DND-41 (cell line): ENCODE measurements at regions not wholly inside any gene's neighbourhood (a gene's known extent, or its start where the extent isn't known, plus 50 kb on each side); places are given as distances from the start of the nearest gene placed in this dataset.

Source experiments
- EZH2 ChIP-seq: IDR thresholded peaks from 3 replicates; pipeline ENCODE4 v1.6.1; 2012; ENCODE audit warnings: borderline replicate concordance, low read depth, mild to moderate bottlenecking, moderate library complexity, low read length, inconsistent platforms; ENCODE audit not compliant: severe bottlenecking
- TF ChIP-seq, protein P1 (sequence below): IDR thresholded peaks from 2 replicates; pipeline ENCODE4 v1.5.1; 2012; ENCODE audit warnings: borderline replicate concordance, low read length, moderate library complexity, mild to moderate bottlenecking; ENCODE audit not compliant: poor library complexity, severe bottlenecking; ENCODE audit errors: extremely low read depth

- TF ChIP-seq, protein P1, sequence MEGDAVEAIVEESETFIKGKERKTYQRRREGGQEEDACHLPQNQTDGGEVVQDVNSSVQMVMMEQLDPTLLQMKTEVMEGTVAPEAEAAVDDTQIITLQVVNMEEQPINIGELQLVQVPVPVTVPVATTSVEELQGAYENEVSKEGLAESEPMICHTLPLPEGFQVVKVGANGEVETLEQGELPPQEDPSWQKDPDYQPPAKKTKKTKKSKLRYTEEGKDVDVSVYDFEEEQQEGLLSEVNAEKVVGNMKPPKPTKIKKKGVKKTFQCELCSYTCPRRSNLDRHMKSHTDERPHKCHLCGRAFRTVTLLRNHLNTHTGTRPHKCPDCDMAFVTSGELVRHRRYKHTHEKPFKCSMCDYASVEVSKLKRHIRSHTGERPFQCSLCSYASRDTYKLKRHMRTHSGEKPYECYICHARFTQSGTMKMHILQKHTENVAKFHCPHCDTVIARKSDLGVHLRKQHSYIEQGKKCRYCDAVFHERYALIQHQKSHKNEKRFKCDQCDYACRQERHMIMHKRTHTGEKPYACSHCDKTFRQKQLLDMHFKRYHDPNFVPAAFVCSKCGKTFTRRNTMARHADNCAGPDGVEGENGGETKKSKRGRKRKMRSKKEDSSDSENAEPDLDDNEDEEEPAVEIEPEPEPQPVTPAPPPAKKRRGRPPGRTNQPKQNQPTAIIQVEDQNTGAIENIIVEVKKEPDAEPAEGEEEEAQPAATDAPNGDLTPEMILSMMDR = no peak
- TF ChIP-seq EZH2 = no peak
Observed at GRCh38 chr2:223199531-223200515, 147.8 kb downstream of the KCNE4 start.
